ENCODE measurements at regions not wholly inside any gene's neighbourhood (a gene's known extent, or its start where the extent isn't known, plus 50 kb on each side); places are given as distances from the start of the nearest gene placed in this dataset.

DNA sequence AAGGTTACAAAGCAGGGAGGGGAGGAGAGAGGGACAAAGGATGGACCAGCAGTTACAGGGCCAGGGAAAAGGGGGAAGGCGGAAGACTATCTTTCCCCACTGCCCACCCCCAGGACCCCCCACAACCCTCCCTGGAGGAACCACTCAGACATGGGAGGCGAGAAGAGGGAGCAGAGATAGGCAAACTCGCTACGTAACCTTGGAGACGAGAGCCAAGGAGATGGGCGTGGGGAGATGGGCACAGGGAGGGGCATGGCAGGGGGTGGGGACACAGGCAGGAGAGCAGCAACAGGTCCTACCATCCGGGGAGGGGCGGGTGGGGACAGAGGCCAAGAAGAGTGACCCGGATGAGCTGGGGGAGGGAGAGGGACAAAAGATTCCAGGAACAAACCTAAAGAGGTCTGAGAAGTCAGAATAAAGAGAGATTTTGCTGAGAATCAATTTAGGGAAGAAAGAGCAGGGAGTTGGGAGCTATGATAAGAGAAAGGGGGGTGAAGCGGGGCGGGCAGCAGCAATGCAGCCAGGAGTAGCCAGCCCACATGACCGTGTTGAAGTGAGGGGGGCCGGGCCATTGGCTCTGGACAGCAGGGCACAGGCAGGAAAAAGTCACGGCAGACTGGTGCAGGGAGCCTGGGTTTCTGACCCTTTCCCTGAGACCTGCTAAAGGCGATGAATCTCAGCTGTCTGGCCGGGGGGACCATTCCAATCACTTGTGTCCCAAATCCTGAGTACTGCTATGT, 128.4 kb downstream of the BUD13 start:
- TF ChIP-seq, protein P1, sequence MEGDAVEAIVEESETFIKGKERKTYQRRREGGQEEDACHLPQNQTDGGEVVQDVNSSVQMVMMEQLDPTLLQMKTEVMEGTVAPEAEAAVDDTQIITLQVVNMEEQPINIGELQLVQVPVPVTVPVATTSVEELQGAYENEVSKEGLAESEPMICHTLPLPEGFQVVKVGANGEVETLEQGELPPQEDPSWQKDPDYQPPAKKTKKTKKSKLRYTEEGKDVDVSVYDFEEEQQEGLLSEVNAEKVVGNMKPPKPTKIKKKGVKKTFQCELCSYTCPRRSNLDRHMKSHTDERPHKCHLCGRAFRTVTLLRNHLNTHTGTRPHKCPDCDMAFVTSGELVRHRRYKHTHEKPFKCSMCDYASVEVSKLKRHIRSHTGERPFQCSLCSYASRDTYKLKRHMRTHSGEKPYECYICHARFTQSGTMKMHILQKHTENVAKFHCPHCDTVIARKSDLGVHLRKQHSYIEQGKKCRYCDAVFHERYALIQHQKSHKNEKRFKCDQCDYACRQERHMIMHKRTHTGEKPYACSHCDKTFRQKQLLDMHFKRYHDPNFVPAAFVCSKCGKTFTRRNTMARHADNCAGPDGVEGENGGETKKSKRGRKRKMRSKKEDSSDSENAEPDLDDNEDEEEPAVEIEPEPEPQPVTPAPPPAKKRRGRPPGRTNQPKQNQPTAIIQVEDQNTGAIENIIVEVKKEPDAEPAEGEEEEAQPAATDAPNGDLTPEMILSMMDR (conservative IDR thresholded peaks at IDR 0.05), result no peak
- Histone ChIP-seq H3K36me3 (ENCODE audit: control insufficient read depth, insufficient read depth, low read length) (no peaks in the 10 kb centered on the region), H3K9ac (ENCODE audit: extremely low read depth, low read length, poor library complexity, severe bottlenecking) (no peak overlapping the region), H3K4me3 (ENCODE audit: low read length) (no peak overlapping the region), H3K27me3 (ENCODE audit: control insufficient read depth, insufficient read depth, low read length, poor library complexity, severe bottlenecking) (no peaks in the 10 kb centered on the region), H3K27ac (ENCODE audit: low read depth, low read length) (no peak overlapping the region), H3K9me3 (ENCODE audit: control insufficient read depth, low read length) (peaks cover 7% of the 10 kb centered on the region), H3K4me1 (ENCODE audit: control insufficient read depth, insufficient read depth, low read length) (no peaks in the 10 kb centered on the region)
- Mint-ChIP-seq H3K36me3 (ENCODE audit: low read depth) (no peaks in the 10 kb centered on the region), H3K4me1 (no peaks in the 10 kb centered on the region), H3K27me3 (ENCODE audit: insufficient read depth) (peaks cover 4% of the 10 kb centered on the region), H3K4me3 (no peak overlapping the region), H3K9me3 (peaks cover 9% of the 10 kb centered on the region), H3K27ac (no peak overlapping the region)
- no peak for DNase-seq
- WGBS, 2 experiments (ENCODE audit: insufficient coverage in 1 of 2, insufficient read length in 1 of 2), result 83 to 87% methylated on average over 10 to 15 of the region's 16 CpGs

DNA sequence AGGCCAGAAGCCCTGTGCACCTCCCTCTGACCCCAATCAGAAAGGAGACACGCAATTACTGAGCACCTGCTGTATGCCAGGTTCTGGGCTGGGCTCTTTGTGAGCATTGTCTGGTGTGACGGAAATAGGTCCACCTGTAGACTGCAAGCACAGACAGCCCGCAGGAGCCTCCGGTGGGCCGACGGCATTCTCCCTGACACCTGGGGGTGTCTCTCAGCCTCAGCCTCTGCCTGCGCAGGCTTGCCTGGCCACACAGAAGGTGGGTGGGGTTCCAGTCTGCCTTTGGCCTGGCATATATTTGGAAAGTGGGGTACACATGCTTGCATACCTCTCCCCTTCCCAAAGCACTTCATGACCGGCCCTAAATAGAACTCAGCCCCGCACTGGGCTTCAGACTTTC, 129.3 kb downstream of the BUD13 start:
- Histone ChIP-seq H3K9ac (ENCODE audit: extremely low read depth, low read length, poor library complexity, severe bottlenecking) (no peak overlapping the region), H3K27ac (ENCODE audit: low read depth, low read length) (no peak overlapping the region), H3K27me3 (ENCODE audit: control insufficient read depth, insufficient read depth, low read length, poor library complexity, severe bottlenecking) (no peaks in the 10 kb centered on the region), H3K4me3 (ENCODE audit: low read length) (no peak overlapping the region), H3K9me3 (ENCODE audit: control insufficient read depth, low read length) (peaks cover 7% of the 10 kb centered on the region), H3K36me3 (ENCODE audit: control insufficient read depth, insufficient read depth, low read length) (no peaks in the 10 kb centered on the region), H3K4me1 (ENCODE audit: control insufficient read depth, insufficient read depth, low read length) (no peaks in the 10 kb centered on the region)
- H3K4me1 Mint-ChIP-seq, result no peaks in the 10 kb centered on the region
- peaks cover 9% of the 10 kb centered on the region for H3K9me3 Mint-ChIP-seq
- H3K36me3 Mint-ChIP-seq (ENCODE audit: low read depth), result no peaks in the 10 kb centered on the region
- TF ChIP-seq, protein P1 (conservative IDR thresholded peaks at IDR 0.05), result no peak
- H3K27me3 Mint-ChIP-seq (ENCODE audit: insufficient read depth), result peaks cover 4% of the 10 kb centered on the region
- WGBS, 2 experiments (ENCODE audit: insufficient coverage in 1 of 2, insufficient read length in 1 of 2), result 80 to 91% methylated on average over 7 to 9 of the region's 9 CpGs
- no peak overlapping the region for H3K4me3 Mint-ChIP-seq
- DNase-seq, result peak; percentile 12
- no peak overlapping the region for H3K27ac Mint-ChIP-seq

DNA sequence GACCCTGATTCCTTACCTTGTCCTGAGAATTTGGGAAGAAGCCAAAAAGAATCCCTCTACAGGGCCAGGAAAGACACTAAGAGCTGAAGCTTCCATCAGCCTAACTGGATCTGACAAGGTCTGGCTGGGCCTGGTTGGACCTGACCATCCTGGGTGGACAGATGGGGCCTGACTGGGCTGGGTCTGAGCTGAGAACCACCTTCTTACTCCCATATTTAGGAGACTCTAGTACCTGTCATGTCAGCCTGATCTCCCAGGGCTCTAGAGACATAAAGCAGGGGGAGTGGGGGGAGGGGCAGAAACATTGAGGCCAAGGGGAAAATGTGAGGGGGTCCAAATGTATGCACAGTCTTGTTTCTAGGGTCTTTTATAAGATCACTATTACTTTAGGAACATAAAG, 129.9 kb downstream of the BUD13 start:
- no peak overlapping the region for H3K27ac ChIP-seq (ENCODE audit: low read depth, low read length)
- no peaks in the 10 kb centered on the region for H3K36me3 Mint-ChIP-seq (ENCODE audit: low read depth)

More for the DNA sequence above, 129.9 kb downstream of the BUD13 start:
- Mint-ChIP-seq H3K27me3 (ENCODE audit: insufficient read depth) (peaks cover 4% of the 10 kb centered on the region), H3K27ac (no peak overlapping the region), H3K4me3 (no peak overlapping the region), H3K9me3 (peaks cover 9% of the 10 kb centered on the region), H3K4me1 (no peaks in the 10 kb centered on the region)
- no peaks in the 10 kb centered on the region for H3K36me3 ChIP-seq (ENCODE audit: control insufficient read depth, insufficient read depth, low read length)
- H3K9ac ChIP-seq (ENCODE audit: extremely low read depth, low read length, poor library complexity, severe bottlenecking), result no peak overlapping the region
- H3K9me3 ChIP-seq (ENCODE audit: control insufficient read depth, low read length), result peaks cover 7% of the 10 kb centered on the region
- peak; percentile 22 for DNase-seq
- TF ChIP-seq, protein P1 (conservative IDR thresholded peaks at IDR 0.05), result no peak
- no peaks in the 10 kb centered on the region for H3K4me1 ChIP-seq (ENCODE audit: control insufficient read depth, insufficient read depth, low read length)
- no peaks in the 10 kb centered on the region for H3K27me3 ChIP-seq (ENCODE audit: control insufficient read depth, insufficient read depth, low read length, poor library complexity, severe bottlenecking)
- H3K4me3 ChIP-seq (ENCODE audit: low read length), result no peak overlapping the region

Data from endodermal cell (in vitro differentiated cells).